Upper lobe of right lung (tissue), 1 donor: ENCODE measurements at regions not wholly inside any gene's neighbourhood (a gene's known extent, or its start where the extent isn't known, plus 50 kb on each side); places are given as distances from the start of the nearest gene placed in this dataset.

Experiments
- ATAC-seq: fragments of 200-7000 bp; cut with Tn5 transposase; one replicate; pipeline ENCODE4 v1.9.1; 2020; ENCODE audit warnings: mild to moderate bottlenecking, moderate library complexity
- DNase-seq: peaks from one replicate; pipeline ENCODE4 v3.0.0-alpha.2; 2020
- H3K27ac ChIP-seq: fragments of 200-600 bp; one replicate; pipeline ENCODE4 v1.8.0; 2022
- H3K27me3 ChIP-seq: fragments of 200-600 bp; one replicate; pipeline ENCODE4 v1.8.0; 2022; ENCODE audit warnings: mild to moderate bottlenecking
- H3K36me3 ChIP-seq: fragments of 200-600 bp; one replicate; pipeline ENCODE4 v1.8.0; 2022
- H3K4me1 ChIP-seq: fragments of 200-600 bp; one replicate; pipeline ENCODE4 v1.8.0; 2022
- H3K4me3 ChIP-seq: fragments of 200-600 bp; one replicate; pipeline ENCODE4 v1.8.0; 2022; ENCODE audit warnings: mild to moderate bottlenecking
- H3K9me3 ChIP-seq: fragments of 200-600 bp; one replicate; pipeline ENCODE4 v1.8.0; 2022
- CTCF ChIP-seq: fragments of 200-600 bp; IDR thresholded peaks from one replicate; pipeline ENCODE4 v1.8.0; 2022; ENCODE audit warnings: antibody characterized with exemption
- intact Hi-C: fragments of 100-400 bp; cut with DNase I; formaldehyde crosslinking; loops from one replicate; pipeline ENCODE4 v1.11.0; 2022
- donor health status: DM: no; HTN: yes; CAD: no; lungs with severe emphysema.

- Histone ChIP-seq H3K4me1 (no peaks in the 10 kb centered on the region), H3K9me3 (no peaks in the 10 kb centered on the region), H3K4me3 (no peak overlapping the region), H3K27ac (no peak overlapping the region), H3K27me3 (no peaks in the 10 kb centered on the region), H3K36me3 (no peaks in the 10 kb centered on the region)
- TF ChIP-seq CTCF = no peak
- intact Hi-C loops = no loop called here
- DNase-seq (no peak), ATAC-seq (no peak)
Measured at GRCh38 chr5:128736553-128736952, 198.5 kb upstream of the FBN2 start.

- H3K36me3 ChIP-seq = no peaks in the 10 kb centered on the region
- intact Hi-C loops = no loop called here
- no peaks in the 10 kb centered on the region for H3K4me1 ChIP-seq
- H3K9me3 ChIP-seq = no peaks in the 10 kb centered on the region
- DNase-seq (no peak), ATAC-seq (no peak)
- no peak for TF ChIP-seq CTCF
- H3K4me3 ChIP-seq = no peak overlapping the region
- H3K27ac ChIP-seq = no peak overlapping the region
- H3K27me3 ChIP-seq = no peaks in the 10 kb centered on the region
Measured at GRCh38 chr5:128749136-128749898, 211.3 kb upstream of the FBN2 start.

GRCh38 chr5:128750155-128750554, 212.1 kb upstream of the FBN2 start:
- H3K4me3 ChIP-seq = no peak overlapping the region
- ATAC-seq (no peak), DNase-seq (no peak)
- H3K9me3 ChIP-seq = no peaks in the 10 kb centered on the region
- intact Hi-C loops = no loop called here
- H3K36me3 ChIP-seq = no peaks in the 10 kb centered on the region
- H3K27ac ChIP-seq = no peak overlapping the region
- no peak for TF ChIP-seq CTCF
- H3K27me3 ChIP-seq = no peaks in the 10 kb centered on the region
- no peaks in the 10 kb centered on the region for H3K4me1 ChIP-seq

GRCh38 chr5:128757196-128757959, 207.9 kb upstream of the SLC27A6 start:
- no peak for DNase-seq

GRCh38 chr5:128762661-128763306, 202.5 kb upstream of the SLC27A6 start:
- no peak for ATAC-seq
- Histone ChIP-seq H3K9me3 (no peaks in the 10 kb centered on the region), H3K36me3 (no peaks in the 10 kb centered on the region), H3K4me1 (no peaks in the 10 kb centered on the region), H3K4me3 (no peak overlapping the region), H3K27ac (no peak overlapping the region), H3K27me3 (no peaks in the 10 kb centered on the region)
- no peak for DNase-seq
- no peak for TF ChIP-seq CTCF
- intact Hi-C loops = no loop called here

More at GRCh38 chr5:128757196-128757959, 207.9 kb upstream of the SLC27A6 start:
- Histone ChIP-seq H3K36me3 (no peaks in the 10 kb centered on the region), H3K4me3 (no peak overlapping the region), H3K4me1 (no peaks in the 10 kb centered on the region), H3K9me3 (no peaks in the 10 kb centered on the region), H3K27me3 (no peaks in the 10 kb centered on the region), H3K27ac (no peak overlapping the region)
- no peak for ATAC-seq
- TF ChIP-seq CTCF = no peak
- intact Hi-C loops = no loop called here
